WTC11 (cell line): ENCODE measurements at regions not wholly inside any gene's neighbourhood (a gene's known extent, or its start where the extent isn't known, plus 50 kb on each side); places are given as distances from the start of the nearest gene placed in this dataset.

Experiments
- ATF1 ChIP-seq: sonication (generic); formaldehyde crosslinking; IDR thresholded peaks from 2 replicates; pipeline ENCODE4 v1.8.1; 2023; ENCODE audit warnings: mild to moderate bottlenecking, moderate library complexity, missing genetic modification reagents
- ATF3 ChIP-seq: sonication (generic); formaldehyde crosslinking; conservative IDR thresholded peaks from 2 replicates; pipeline ENCODE4 v1.8.1; 2022; ENCODE audit warnings: mild to moderate bottlenecking, missing genetic modification reagents
- CTCF ChIP-seq: fragments of 200-600 bp; IDR thresholded peaks from 2 replicates; pipeline ENCODE4 v1.8.0; 2022; ENCODE audit warnings: antibody characterized with exemption
- MAX ChIP-seq: sonication (generic); formaldehyde crosslinking; IDR thresholded peaks from 2 replicates; pipeline ENCODE4 v1.8.0; 2022; ENCODE audit warnings: mild to moderate bottlenecking, missing genetic modification reagents
- PRRX2 ChIP-seq: fragments of 250-450 bp; sonication (Bioruptor Pico); IDR thresholded peaks from 2 replicates; pipeline ENCODE4 v1.8.0; 2021; ENCODE audit warnings: mild to moderate bottlenecking
- SMAD3 ChIP-seq: sonication (generic); formaldehyde crosslinking; IDR thresholded peaks from 2 replicates; pipeline ENCODE4 v1.8.0; 2022; ENCODE audit warnings: missing genetic modification reagents, mild to moderate bottlenecking, borderline replicate concordance
- SP1 ChIP-seq: sonication (generic); formaldehyde crosslinking; conservative IDR thresholded peaks from 2 replicates; pipeline ENCODE4 v1.8.1; 2022; ENCODE audit warnings: missing genetic modification reagents
- USF2 ChIP-seq: sonication (generic); formaldehyde crosslinking; IDR thresholded peaks from 2 replicates; pipeline ENCODE4 v1.8.1; 2023; ENCODE audit warnings: mild to moderate bottlenecking, missing genetic modification reagents, moderate library complexity
- ZNF263 ChIP-seq: sonication (generic); formaldehyde crosslinking; IDR thresholded peaks from 2 replicates; pipeline ENCODE4 v1.8.1; 2022; ENCODE audit warnings: low read depth, mild to moderate bottlenecking, moderate library complexity, missing genetic modification reagents
- ZNF416 ChIP-seq: fragments of 250-450 bp; sonication (Bioruptor Pico); IDR thresholded peaks from 2 replicates; pipeline ENCODE4 v1.9.0; 2021; ENCODE audit warnings: mild to moderate bottlenecking, inconsistent platforms
- ZNF671 ChIP-seq: fragments of 250-450 bp; sonication (Bioruptor Pico); IDR thresholded peaks from 2 replicates; pipeline ENCODE4 v1.8.0; 2021; ENCODE audit warnings: mild to moderate bottlenecking

GRCh38 chr7:109336531-109336930 is 766.9 kb downstream of the DNAJB9 start:
- TF ChIP-seq ZNF671 (CRISPR knock-in tag) (no peak), CTCF (no peak), ZNF416 (CRISPR knock-in tag) (no peak), ZNF263 (no peak), SP1 (CRISPR knock-in tag) (no peak), USF2 (CRISPR knock-in tag) (no peak), SMAD3 (CRISPR knock-in tag) (no peak), PRRX2 (CRISPR knock-in tag) (no peak), ATF3 (no peak), ATF1 (no peak), MAX (CRISPR knock-in tag) (no peak)
